WTC11 (cell line): ENCODE measurements at regions not wholly inside any gene's neighbourhood (a gene's known extent, or its start where the extent isn't known, plus 50 kb on each side); places are given as distances from the start of the nearest gene placed in this dataset.

Source experiments
- ATAC-seq: fragments of 200-7000 bp; cut with Tn5 transposase; 2 replicates; pipeline ENCODE4 v1.10.0; 2021; ENCODE audit warnings: mild to moderate bottlenecking, moderate library complexity
- CTCF ChIA-PET: fragments of 300-600 bp; sonication (Branson Sonifier 250); formaldehyde crosslinking; loops from one replicate; lab custom pipeline; 2021; ENCODE audit warnings: antibody characterized with exemption; lab: Charles Lee
- POLR2A ChIA-PET: fragments of 350-600 bp; sonication (Branson Sonifier 250); formaldehyde crosslinking; loops from one replicate; lab custom pipeline; 2021; ENCODE audit warnings: antibody characterized with exemption; lab: Charles Lee
- DNase-seq: peaks from one replicate; pipeline ENCODE4 v3.0.0; 2021; ENCODE audit warnings: low spot score
- H3K27ac Mint-ChIP-seq: 2 replicates; pipeline ENCODE4 v1.8.0; 2021; ENCODE audit warnings: mixed read lengths
- H3K27me3 Mint-ChIP-seq: 2 replicates; pipeline ENCODE4 v1.8.0; 2021; ENCODE audit warnings: low read depth, mild to moderate bottlenecking, moderate library complexity, mixed read lengths
- H3K36me3 Mint-ChIP-seq: 2 replicates; pipeline ENCODE4 v1.8.0; 2021; ENCODE audit warnings: mixed read lengths
- H3K4me1 Mint-ChIP-seq: 2 replicates; pipeline ENCODE4 v1.8.0; 2022; ENCODE audit warnings: mixed read lengths
- H3K4me3 Mint-ChIP-seq: 2 replicates; pipeline ENCODE4 v1.8.0; 2021; ENCODE audit warnings: mild to moderate bottlenecking, moderate library complexity, mixed read lengths
- H3K9me3 Mint-ChIP-seq: 2 replicates; pipeline ENCODE4 v1.8.0; 2021; ENCODE audit warnings: mixed read lengths
- CDX4 ChIP-seq: fragments of 250-450 bp; sonication (Bioruptor Pico); IDR thresholded peaks from 2 replicates; pipeline ENCODE4 v1.9.0; 2021; ENCODE audit warnings: moderate library complexity, mild to moderate bottlenecking, inconsistent platforms, borderline replicate concordance
- E2F4 ChIP-seq: sonication (generic); formaldehyde crosslinking; IDR thresholded peaks from 2 replicates; pipeline ENCODE4 v1.8.1; 2022; ENCODE audit warnings: low read depth, mild to moderate bottlenecking, moderate library complexity, missing genetic modification reagents, borderline replicate concordance
- EMX1 ChIP-seq: fragments of 250-450 bp; sonication (Bioruptor Pico); IDR thresholded peaks from 2 replicates; pipeline ENCODE4 v1.8.0; 2021; ENCODE audit warnings: mild to moderate bottlenecking
- ETV6 ChIP-seq: sonication (generic); formaldehyde crosslinking; IDR thresholded peaks from 2 replicates; pipeline ENCODE4 v1.8.1; 2022; ENCODE audit warnings: mild to moderate bottlenecking, missing genetic modification reagents
- FOXP1 ChIP-seq: sonication (generic); formaldehyde crosslinking; IDR thresholded peaks from 2 replicates; pipeline ENCODE4 v1.8.0; 2022; ENCODE audit warnings: missing genetic modification reagents, mild to moderate bottlenecking, moderate library complexity, borderline replicate concordance
- GABPB1 ChIP-seq: sonication (generic); formaldehyde crosslinking; IDR thresholded peaks from 2 replicates; pipeline ENCODE4 v1.8.1; 2023; ENCODE audit warnings: mild to moderate bottlenecking, missing genetic modification reagents
- IRF2 ChIP-seq: sonication (generic); formaldehyde crosslinking; IDR thresholded peaks from 2 replicates; pipeline ENCODE4 v1.8.0; 2022; ENCODE audit warnings: low read depth, missing genetic modification reagents, borderline replicate concordance
- MXD4 ChIP-seq: fragments of 250-450 bp; sonication (Bioruptor Pico); IDR thresholded peaks from 2 replicates; pipeline ENCODE4 v1.8.0; 2021; ENCODE audit warnings: mild to moderate bottlenecking, moderate library complexity, borderline replicate concordance
- NFE2L1 ChIP-seq: sonication (generic); formaldehyde crosslinking; IDR thresholded peaks from 2 replicates; pipeline ENCODE4 v1.8.1; 2023; ENCODE audit warnings: missing genetic modification reagents
- NR2C2 ChIP-seq: sonication (generic); formaldehyde crosslinking; IDR thresholded peaks from 2 replicates; pipeline ENCODE4 v1.8.0; 2022; ENCODE audit warnings: mild to moderate bottlenecking, missing genetic modification reagents
- STAT6 ChIP-seq: sonication (generic); formaldehyde crosslinking; conservative IDR thresholded peaks from 2 replicates; pipeline ENCODE4 v1.8.1; 2023; ENCODE audit warnings: mild to moderate bottlenecking, low read depth, missing genetic modification reagents, moderate library complexity
- TEAD4 ChIP-seq: sonication (generic); formaldehyde crosslinking; IDR thresholded peaks from 2 replicates; pipeline ENCODE4 v1.8.0; 2022; ENCODE audit warnings: mild to moderate bottlenecking, missing genetic modification reagents
- TP53 ChIP-seq: sonication (generic); formaldehyde crosslinking; IDR thresholded peaks from 2 replicates; pipeline ENCODE4 v1.8.1; 2023; ENCODE audit warnings: mild to moderate bottlenecking, missing genetic modification reagents
- ZBTB43 ChIP-seq: sonication (generic); formaldehyde crosslinking; IDR thresholded peaks from 2 replicates; pipeline ENCODE4 v1.8.1; 2023; ENCODE audit warnings: mild to moderate bottlenecking, missing genetic modification reagents
- ZMAT4 ChIP-seq: fragments of 250-450 bp; sonication (Bioruptor Pico); IDR thresholded peaks from 2 replicates; pipeline ENCODE4 v1.9.0; 2021; ENCODE audit warnings: mild to moderate bottlenecking
- ZNF219 ChIP-seq: sonication (generic); formaldehyde crosslinking; IDR thresholded peaks from 2 replicates; pipeline ENCODE4 v1.8.0; 2023; ENCODE audit warnings: missing genetic modification reagents, mild to moderate bottlenecking, borderline replicate concordance
- ZNF232 ChIP-seq: sonication (generic); formaldehyde crosslinking; IDR thresholded peaks from 2 replicates; pipeline ENCODE4 v1.8.0; 2022; ENCODE audit warnings: mild to moderate bottlenecking, missing genetic modification reagents
- ZNF423 ChIP-seq: fragments of 250-450 bp; sonication (Bioruptor Pico); IDR thresholded peaks from 2 replicates; pipeline ENCODE4 v2.1.2; 2022; ENCODE audit warnings: mild to moderate bottlenecking, moderate library complexity
- ZNF512 ChIP-seq: sonication (generic); formaldehyde crosslinking; IDR thresholded peaks from 2 replicates; pipeline ENCODE4 v1.8.1; 2022; ENCODE audit warnings: missing genetic modification reagents, borderline replicate concordance

GRCh38 chr5:124408738-124409453 is 337.5 kb downstream of the ZNF608 start (continued):
- TF ChIP-seq STAT6 (CRISPR knock-in tag) (no peak), IRF2 (CRISPR knock-in tag) (no peak), ZNF219 (CRISPR knock-in tag) (no peak), ZBTB43 (CRISPR knock-in tag) (no peak), ZNF423 (CRISPR knock-in tag) (no peak), ETV6 (no peak), ZMAT4 (CRISPR knock-in tag) (no peak), GABPB1 (CRISPR knock-in tag) (no peak), ZNF232 (CRISPR knock-in tag) (no peak), NFE2L1 (CRISPR knock-in tag) (no peak), MXD4 (no peak), E2F4 (CRISPR knock-in tag) (no peak), NR2C2 (CRISPR knock-in tag) (no peak), ZNF512 (CRISPR knock-in tag) (no peak)

- Mint-ChIP-seq H3K36me3 (0 out of 2 replicates have a peak, but pooled peaks cover 3% of the 10 kb centered on the region), H3K27ac (no peak overlapping the region), H3K4me1 (peaks cover 11% of the 10 kb centered on the region), H3K4me3 (no peak overlapping the region), H3K27me3 (peaks cover 3% of the 10 kb centered on the region; the same call in 1 of the 2 replicates), H3K9me3 (peaks cover 8% of the 10 kb centered on the region)
- TF ChIP-seq TEAD4 (CRISPR knock-in tag) (no peak), EMX1 (CRISPR knock-in tag) (no peak), GABPB1 (CRISPR knock-in tag) (no peak), FOXP1 (CRISPR knock-in tag) (no peak), TP53 (no peak), CDX4 (no peak), IRF2 (CRISPR knock-in tag) (no peak)
- DNase-seq (no peak), ATAC-seq (no peak)
- ChIA-PET POLR2A (no interaction called here), CTCF (no interaction called here)
Observed at GRCh38 chr5:124404796-124405195, 341.6 kb downstream of the ZNF608 start.
